ENCODE measurements at regions not wholly inside any gene's neighbourhood (a gene's known extent, or its start where the extent isn't known, plus 50 kb on each side); places are given as distances from the start of the nearest gene placed in this dataset.

DNA sequence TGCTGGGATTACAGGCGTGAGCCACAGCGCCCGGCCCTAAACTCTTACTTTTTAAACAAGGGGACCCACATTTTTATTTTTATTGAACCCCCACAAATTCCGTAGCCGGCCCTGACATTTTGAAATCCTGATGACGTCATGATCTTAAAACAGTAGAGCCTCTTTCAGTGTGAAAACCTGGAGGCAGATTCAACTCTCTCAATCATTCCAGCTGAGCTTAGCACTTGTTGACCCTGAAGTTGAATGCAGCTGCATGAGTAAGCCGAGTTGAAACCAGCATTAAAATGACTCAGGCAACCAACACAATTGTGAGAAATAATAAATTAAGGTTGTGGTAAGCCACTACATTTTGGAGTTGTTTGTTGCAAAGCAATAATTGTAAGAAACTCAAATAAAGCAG is 93.9 kb upstream of the ADGRL4 start:
- Histone ChIP-seq H3K79me2 (ENCODE audit: insufficient read depth, low read depth, low read length) (no peaks in the 10 kb centered on the region), H3K27ac (ENCODE audit: low read depth, low read length, poor library complexity, severe bottlenecking) (no peak overlapping the region), H3K9me2 (ENCODE audit: insufficient read depth, low read length) (no peaks in the 10 kb centered on the region), H3K4me2 (ENCODE audit: low read length) (no peak overlapping the region), H3K4me1 (ENCODE audit: insufficient read depth, low read length, poor library complexity, severe bottlenecking) (no peaks in the 10 kb centered on the region), H3K36me3 (ENCODE audit: insufficient read depth, low read length) (no peaks in the 10 kb centered on the region), H2AFZ (ENCODE audit: low read length) (no peak overlapping the region), H4K20me1 (ENCODE audit: insufficient read depth, low read length) (no peaks in the 10 kb centered on the region), H3K4me3 (ENCODE audit: low read depth, low read length, poor library complexity, severe bottlenecking) (no peak overlapping the region), H3K9me3 (ENCODE audit: low read length) (no peaks in the 10 kb centered on the region)
- intact Hi-C loops (cut with micrococcal nuclease; ENCODE audit: unreplicated experiment): no loop called here
- TF ChIP-seq, protein P1, sequence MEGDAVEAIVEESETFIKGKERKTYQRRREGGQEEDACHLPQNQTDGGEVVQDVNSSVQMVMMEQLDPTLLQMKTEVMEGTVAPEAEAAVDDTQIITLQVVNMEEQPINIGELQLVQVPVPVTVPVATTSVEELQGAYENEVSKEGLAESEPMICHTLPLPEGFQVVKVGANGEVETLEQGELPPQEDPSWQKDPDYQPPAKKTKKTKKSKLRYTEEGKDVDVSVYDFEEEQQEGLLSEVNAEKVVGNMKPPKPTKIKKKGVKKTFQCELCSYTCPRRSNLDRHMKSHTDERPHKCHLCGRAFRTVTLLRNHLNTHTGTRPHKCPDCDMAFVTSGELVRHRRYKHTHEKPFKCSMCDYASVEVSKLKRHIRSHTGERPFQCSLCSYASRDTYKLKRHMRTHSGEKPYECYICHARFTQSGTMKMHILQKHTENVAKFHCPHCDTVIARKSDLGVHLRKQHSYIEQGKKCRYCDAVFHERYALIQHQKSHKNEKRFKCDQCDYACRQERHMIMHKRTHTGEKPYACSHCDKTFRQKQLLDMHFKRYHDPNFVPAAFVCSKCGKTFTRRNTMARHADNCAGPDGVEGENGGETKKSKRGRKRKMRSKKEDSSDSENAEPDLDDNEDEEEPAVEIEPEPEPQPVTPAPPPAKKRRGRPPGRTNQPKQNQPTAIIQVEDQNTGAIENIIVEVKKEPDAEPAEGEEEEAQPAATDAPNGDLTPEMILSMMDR (conservative IDR thresholded peaks at IDR 0.05; ENCODE audit: low read length): no peak
- no peak for TF ChIP-seq EZH2phosphoT487 (IDR thresholded peaks at IDR 0.05; ENCODE audit: borderline replicate concordance, low read depth, low read length)
- BruUV-seq (replicated peaks): no TSS peak
- CTCF ChIA-PET (ENCODE audit: unreplicated experiment): no interaction called here
- DNase-seq (ENCODE audit: low spot score): no peak
- POLR2A ChIA-PET: interaction anchor here (0.7 kb wide), 1 partner anchor 15 kb away, joined by 3 read pairs; no protein-coding TSS in a partner anchor

GRCh38 chr1:79090985-79091384 is 84.5 kb upstream of the ADGRL4 start:
- no TSS peak for BruUV-seq (replicated peaks)
- Histone ChIP-seq H4K20me1 (ENCODE audit: insufficient read depth, low read length) (no peaks in the 10 kb centered on the region), H3K4me3 (ENCODE audit: low read depth, low read length, poor library complexity, severe bottlenecking) (no peak overlapping the region), H3K79me2 (ENCODE audit: insufficient read depth, low read depth, low read length) (no peaks in the 10 kb centered on the region), H2AFZ (ENCODE audit: low read length) (no peak overlapping the region), H3K9me3 (ENCODE audit: low read length) (no peaks in the 10 kb centered on the region), H3K27ac (ENCODE audit: low read depth, low read length, poor library complexity, severe bottlenecking) (no peak overlapping the region), H3K4me2 (ENCODE audit: low read length) (no peak overlapping the region), H3K9me2 (ENCODE audit: insufficient read depth, low read length) (no peaks in the 10 kb centered on the region), H3K4me1 (ENCODE audit: insufficient read depth, low read length, poor library complexity, severe bottlenecking) (no peaks in the 10 kb centered on the region), H3K36me3 (ENCODE audit: insufficient read depth, low read length) (no peaks in the 10 kb centered on the region)
- intact Hi-C loops (cut with micrococcal nuclease; ENCODE audit: unreplicated experiment): no loop called here
- ChIA-PET CTCF (ENCODE audit: unreplicated experiment) (no interaction called here), POLR2A (no interaction called here)
- no peak for DNase-seq (ENCODE audit: low spot score)
- TF ChIP-seq EZH2phosphoT487 (IDR thresholded peaks at IDR 0.05; ENCODE audit: borderline replicate concordance, low read depth, low read length): no peak
- TF ChIP-seq, protein P1 (conservative IDR thresholded peaks at IDR 0.05; ENCODE audit: low read length): no peak

DNA sequence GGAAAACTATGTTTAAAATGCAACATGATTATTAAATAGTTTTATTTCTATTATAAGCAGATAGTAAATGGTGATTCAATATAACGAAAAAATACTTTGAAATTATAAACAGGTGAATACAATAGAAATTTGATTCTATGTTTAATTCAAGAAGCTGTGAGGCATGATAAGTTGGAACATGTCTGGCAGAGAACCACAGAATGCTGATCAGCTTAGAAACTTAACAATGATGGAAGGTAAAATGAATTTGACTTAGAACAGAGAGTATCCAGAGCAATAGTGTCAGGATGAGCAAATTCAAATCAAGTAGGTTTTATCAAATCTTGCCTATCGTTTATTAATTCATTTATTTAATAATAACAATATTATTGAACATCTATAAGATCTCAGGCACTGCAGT is 83.4 kb upstream of the ADGRL4 start:
- Histone ChIP-seq H2AFZ (ENCODE audit: low read length) (no peak overlapping the region), H3K4me1 (ENCODE audit: insufficient read depth, low read length, poor library complexity, severe bottlenecking) (no peaks in the 10 kb centered on the region), H3K27ac (ENCODE audit: low read depth, low read length, poor library complexity, severe bottlenecking) (no peak overlapping the region), H3K9me2 (ENCODE audit: insufficient read depth, low read length) (no peaks in the 10 kb centered on the region), H3K9me3 (ENCODE audit: low read length) (no peaks in the 10 kb centered on the region), H3K4me3 (ENCODE audit: low read depth, low read length, poor library complexity, severe bottlenecking) (no peak overlapping the region), H3K79me2 (ENCODE audit: insufficient read depth, low read depth, low read length) (no peaks in the 10 kb centered on the region), H4K20me1 (ENCODE audit: insufficient read depth, low read length) (no peaks in the 10 kb centered on the region), H3K36me3 (ENCODE audit: insufficient read depth, low read length) (no peaks in the 10 kb centered on the region), H3K4me2 (ENCODE audit: low read length) (no peak overlapping the region)
- CTCF ChIA-PET (ENCODE audit: unreplicated experiment): no interaction called here
- no TSS peak for BruUV-seq (replicated peaks)
- DNase-seq (ENCODE audit: low spot score): no peak
- intact Hi-C loops (cut with micrococcal nuclease; ENCODE audit: unreplicated experiment): no loop called here
- POLR2A ChIA-PET: no interaction called here
- TF ChIP-seq, protein P1 (conservative IDR thresholded peaks at IDR 0.05; ENCODE audit: low read length): no peak
- TF ChIP-seq EZH2phosphoT487 (IDR thresholded peaks at IDR 0.05; ENCODE audit: borderline replicate concordance, low read depth, low read length): no peak
